Activated B cell treated with CpG ODN at 0.5 μM for 24 hours (primary cell): ENCODE measurements at regions not wholly inside any gene's neighbourhood (a gene's known extent, or its start where the extent isn't known, plus 50 kb on each side); places are given as distances from the start of the nearest gene placed in this dataset.
"Not testable (repeated sequence)": the region's sequence is repeated elsewhere in the genome, so short reads cannot be mapped to it uniquely, and the experiment has no call there.

Experiments
- ATAC-seq: fragments of 200-7000 bp; cut with Tn5 transposase; one replicate; pipeline ENCODE4 v1.10.0; 2021; ENCODE audit warnings: low read depth, mild to moderate bottlenecking, moderate library complexity
- CTCF ChIA-PET: fragments of 350-600 bp; sonication (Branson Sonifier 250); formaldehyde crosslinking; loops from one replicate; lab custom pipeline; 2021; ENCODE audit warnings: antibody characterized with exemption; lab: Charles Lee
- POLR2A ChIA-PET: fragments of 350-600 bp; sonication (Branson Sonifier 250); formaldehyde crosslinking; loops from one replicate; lab custom pipeline; 2021; ENCODE audit warnings: antibody characterized with exemption; lab: Charles Lee
- DNase-seq: peaks from one replicate; pipeline ENCODE4 v3.0.0; 2022
- H3K27ac Mint-ChIP-seq: one replicate; pipeline ENCODE4 v1.8.0; 2020; ENCODE audit warnings: mixed read lengths
- H3K27me3 Mint-ChIP-seq: one replicate; pipeline ENCODE4 v1.8.0; 2021; ENCODE audit warnings: mixed read lengths
- H3K36me3 Mint-ChIP-seq: one replicate; pipeline ENCODE4 v1.8.0; 2021; ENCODE audit warnings: low read depth, mixed read lengths
- H3K4me1 Mint-ChIP-seq: one replicate; pipeline ENCODE4 v1.8.0; 2021; ENCODE audit warnings: mixed read lengths
- H3K4me3 Mint-ChIP-seq: one replicate; pipeline ENCODE4 v1.8.0; 2020; ENCODE audit warnings: mild to moderate bottlenecking, mixed read lengths
- H3K9me3 Mint-ChIP-seq: one replicate; pipeline ENCODE4 v1.8.0; 2020; ENCODE audit warnings: mixed read lengths
- CTCF ChIP-seq: fragments of 200-600 bp; IDR thresholded peaks from one replicate; pipeline ENCODE4 v1.8.0; 2022; ENCODE audit warnings: antibody characterized with exemption, mild to moderate bottlenecking
- intact Hi-C: fragments of 100-400 bp; cut with micrococcal nuclease; formaldehyde crosslinking; loops from one replicate; pipeline ENCODE4 v1.15.1; 2024

- no peaks in the 10 kb centered on the region for H3K4me1 Mint-ChIP-seq
- H3K4me3 Mint-ChIP-seq = no peak overlapping the region
- H3K27me3 Mint-ChIP-seq = no peaks in the 10 kb centered on the region
- intact Hi-C loops = no loop called here
- H3K27ac Mint-ChIP-seq = no peak overlapping the region
- ChIA-PET POLR2A (no interaction called here), CTCF (no interaction called here)
- H3K9me3 Mint-ChIP-seq = no peaks in the 10 kb centered on the region
- TF ChIP-seq CTCF = no peak
- ATAC-seq (no peak), DNase-seq (no peak)
- H3K36me3 Mint-ChIP-seq = no peaks in the 10 kb centered on the region
These were observed 706.1 kb downstream of the ROBO2 start for GRCh38 chr3:77746048-77746447.

- Mint-ChIP-seq H3K27ac (no peak overlapping the region), H3K4me1 (no peaks in the 10 kb centered on the region), H3K27me3 (no peaks in the 10 kb centered on the region), H3K36me3 (no peaks in the 10 kb centered on the region), H3K9me3 (no peaks in the 10 kb centered on the region), H3K4me3 (no peak overlapping the region)
- TF ChIP-seq CTCF = no peak
- POLR2A ChIA-PET = no interaction called here
- CTCF ChIA-PET = no interaction called here
- DNase-seq (no peak), ATAC-seq (no peak)
- intact Hi-C loops = no loop called here
These were observed 707.0 kb downstream of the ROBO2 start for GRCh38 chr3:77746892-77747291.

- H3K36me3 Mint-ChIP-seq, H3K4me3 Mint-ChIP-seq, H3K9me3 Mint-ChIP-seq, ATAC-seq, H3K27me3 Mint-ChIP-seq, DNase-seq, CTCF ChIA-PET, H3K27ac Mint-ChIP-seq, POLR2A ChIA-PET, H3K4me1 Mint-ChIP-seq, intact Hi-C loops: not testable (repeated sequence)
These were observed 716.6 kb downstream of the ROBO2 start for GRCh38 chr3:77756397-77756975.

GRCh38 chr3:77772459-77772858 lies 732.6 kb downstream of the ROBO2 start:
- Mint-ChIP-seq H3K27me3 (no peaks in the 10 kb centered on the region), H3K4me3 (no peak overlapping the region), H3K9me3 (peaks cover 10% of the 10 kb centered on the region), H3K27ac (no peak overlapping the region), H3K4me1 (no peaks in the 10 kb centered on the region), H3K36me3 (no peaks in the 10 kb centered on the region)
- intact Hi-C loops = no loop called here
- TF ChIP-seq CTCF = no peak
- ATAC-seq = no peak
- no peak for DNase-seq
- ChIA-PET CTCF (no interaction called here), POLR2A (no interaction called here)

GRCh38 chr3:77773084-77773483 lies 733.2 kb downstream of the ROBO2 start:
- Mint-ChIP-seq H3K4me3 (no peak overlapping the region), H3K27me3 (no peaks in the 10 kb centered on the region), H3K4me1 (no peaks in the 10 kb centered on the region), H3K27ac (no peak overlapping the region), H3K36me3 (no peaks in the 10 kb centered on the region), H3K9me3 (peaks cover 10% of the 10 kb centered on the region)
- POLR2A ChIA-PET = no interaction called here
- ATAC-seq = no peak
- CTCF ChIA-PET = no interaction called here
- no peak for DNase-seq
- TF ChIP-seq CTCF = no peak
- intact Hi-C loops = no loop called here
